COLO829 (cell line): ENCODE measurements at regions not wholly inside any gene's neighbourhood (a gene's known extent, or its start where the extent isn't known, plus 50 kb on each side); places are given as distances from the start of the nearest gene placed in this dataset.

Experiments used
- DNase-seq: peaks from one replicate; pipeline ENCODE4 v3.0.0; 2012; ENCODE audit warnings: low spot score

GRCh38 chr18:72360634-72361033 is 183.5 kb downstream of the CBLN2 start:
- no peak for DNase-seq

GRCh38 chr18:72342933-72343332 is 201.2 kb downstream of the CBLN2 start:
- DNase-seq = no peak

DNA sequence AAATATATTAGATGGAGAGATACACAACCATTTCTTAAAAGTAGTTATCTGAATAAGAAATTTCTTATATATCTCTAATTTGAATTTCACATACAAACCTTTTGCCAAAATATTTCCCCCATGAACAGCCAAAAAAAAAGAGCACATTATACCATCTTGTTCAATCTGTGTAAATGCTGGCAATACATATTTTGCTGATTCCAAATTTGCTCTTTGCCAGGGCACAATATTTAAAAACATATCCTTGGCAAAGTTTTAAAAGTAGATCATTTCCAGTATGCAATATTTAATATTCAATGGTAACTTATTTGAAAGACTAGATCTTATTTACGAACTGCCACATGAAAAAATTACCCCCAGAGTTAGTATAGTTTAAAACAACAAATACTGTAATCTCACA is 204.2 kb downstream of the CBLN2 start:
- no peak for DNase-seq

GRCh38 chr18:72336786-72337185 is 207.4 kb downstream of the CBLN2 start:
- no peak for DNase-seq

DNA sequence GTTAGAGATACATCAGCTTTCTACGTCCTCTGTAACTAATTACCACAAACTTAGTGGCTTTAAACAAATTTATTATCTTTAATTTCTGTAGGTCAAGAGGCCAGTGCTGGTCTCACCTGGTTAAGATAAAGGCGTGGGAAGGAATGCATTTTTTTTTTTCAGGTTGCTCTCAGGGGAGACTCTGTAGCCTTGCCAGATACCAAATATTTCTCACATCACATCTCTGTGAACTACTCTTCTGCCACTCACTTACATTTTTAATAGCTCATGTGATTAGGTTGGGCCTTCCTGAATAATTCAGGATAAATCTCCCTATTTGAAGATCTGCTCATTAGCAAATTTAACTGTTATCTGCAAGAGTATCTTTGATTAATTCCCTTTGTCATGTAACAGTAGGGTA is 214.6 kb downstream of the CBLN2 start:
- no peak for DNase-seq

GRCh38 chr18:72325307-72325706 is 218.8 kb downstream of the CBLN2 start:
- DNase-seq = no peak

DNA sequence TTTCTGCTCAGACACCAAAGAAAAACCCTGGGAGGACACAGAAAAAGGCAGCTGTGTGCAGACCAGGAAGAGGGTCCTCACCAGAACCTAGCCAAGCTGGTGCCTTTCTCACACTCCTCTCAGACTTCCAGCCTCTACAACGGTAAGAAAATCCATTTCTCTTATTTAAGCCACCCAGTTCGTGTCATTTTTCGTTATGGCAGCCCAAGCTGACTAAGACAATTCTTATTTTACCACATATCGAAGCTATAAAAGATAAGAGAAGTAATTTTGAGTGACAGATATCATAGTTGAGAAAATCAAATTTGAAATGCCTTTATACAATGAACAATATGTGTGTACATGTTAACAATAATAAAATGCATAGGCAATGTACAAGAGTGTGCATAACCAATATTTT is 219.5 kb downstream of the CBLN2 start:
- no peak for DNase-seq

DNA sequence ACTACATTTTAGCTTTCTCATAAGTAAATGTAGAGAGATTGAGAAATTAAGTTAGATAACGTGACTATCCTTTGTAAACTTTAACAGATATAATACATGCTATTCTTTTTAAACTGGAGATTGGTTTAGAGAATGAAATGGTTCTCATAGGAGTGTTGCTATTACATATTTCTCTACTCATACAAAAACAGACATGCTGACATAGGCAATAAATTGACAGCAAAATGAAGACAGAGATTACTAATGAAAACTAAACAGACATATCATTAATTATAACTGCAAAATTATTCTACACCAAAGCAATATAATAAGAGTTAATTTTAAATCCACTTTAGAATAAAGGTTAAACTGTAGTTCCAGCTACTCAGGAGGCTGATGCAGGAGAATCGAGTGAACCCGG is 227.6 kb downstream of the CBLN2 start:
- no peak for DNase-seq

- DNase-seq = no peak
Measured at GRCh38 chr18:72283148-72283925, 260.8 kb downstream of the CBLN2 start.

DNA sequence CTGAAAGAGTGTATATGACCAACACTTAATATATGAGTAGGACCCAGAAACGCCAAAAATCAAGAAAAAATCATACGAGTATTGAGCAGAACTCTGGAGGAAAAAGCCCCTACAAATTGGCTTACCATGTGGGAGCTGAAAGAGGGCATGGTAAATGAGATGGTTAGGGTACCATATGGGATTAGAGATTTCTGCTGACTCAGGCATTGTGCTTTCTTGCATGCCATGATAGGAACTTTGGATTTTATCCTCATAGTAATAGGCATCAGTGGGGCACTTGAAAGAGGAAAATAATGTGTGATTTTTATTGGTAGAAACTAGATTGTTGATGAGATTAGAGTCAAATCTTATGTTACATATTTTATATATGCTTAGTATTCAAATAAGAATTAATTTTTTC is 271.1 kb downstream of the CBLN2 start:
- no peak for DNase-seq

DNA sequence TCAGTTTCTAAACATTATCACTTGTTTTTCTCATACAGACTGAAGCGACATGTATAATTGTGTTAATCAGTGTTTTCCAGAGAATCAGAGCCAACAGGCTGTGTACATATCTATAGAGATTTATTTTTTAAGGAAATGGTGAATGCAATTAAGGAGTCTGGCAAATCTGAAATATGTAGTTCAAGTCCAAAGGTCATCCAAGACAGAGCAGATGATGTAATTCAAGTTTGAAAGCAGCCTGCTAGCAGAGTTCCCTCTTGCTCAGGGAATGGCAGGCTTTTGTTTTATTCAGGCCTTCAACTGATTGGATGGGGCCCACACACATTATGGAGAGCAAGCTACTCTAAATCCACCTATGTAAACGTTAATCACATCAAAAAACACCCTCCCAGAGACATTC is 282.6 kb downstream of the CBLN2 start:
- no peak for DNase-seq

DNA sequence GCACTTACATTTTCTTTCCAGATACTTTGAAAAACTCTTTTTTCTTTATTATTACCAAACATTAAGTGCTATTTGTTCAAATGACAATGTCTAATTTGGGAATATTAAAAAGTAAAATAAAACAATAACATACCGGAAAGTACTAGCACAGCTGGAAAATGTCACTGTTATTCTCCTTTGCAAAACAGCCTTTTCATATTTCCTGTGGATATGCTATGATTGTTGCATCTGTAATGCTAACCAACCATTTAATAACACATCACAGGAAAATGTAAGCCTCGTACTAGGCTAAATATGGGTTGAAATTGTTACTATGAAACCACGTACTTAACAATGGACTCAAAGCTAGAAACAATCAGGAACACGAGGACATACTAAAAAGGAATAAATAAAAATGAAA is 298.1 kb downstream of the CBLN2 start:
- DNase-seq = no peak

DNA sequence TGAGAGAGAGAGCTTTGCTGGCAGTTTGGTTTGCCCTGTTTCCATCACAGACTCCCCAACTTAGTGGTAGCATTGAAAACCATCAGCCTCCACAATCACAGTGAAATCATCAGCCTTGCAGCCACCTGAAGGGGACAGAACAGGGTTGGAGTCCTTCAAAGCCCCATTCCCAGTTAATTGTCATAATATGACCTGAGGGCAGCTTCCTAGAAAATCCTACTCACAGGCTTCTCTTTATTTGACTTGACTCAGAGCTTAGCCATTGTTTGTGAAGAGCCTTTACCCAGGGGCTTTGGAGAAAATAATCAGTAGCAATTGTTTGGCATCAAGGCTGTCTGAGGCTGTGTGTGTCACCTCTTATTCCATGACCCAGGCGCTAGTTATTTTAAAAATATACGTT is 308.7 kb downstream of the CBLN2 start:
- DNase-seq = no peak

DNA sequence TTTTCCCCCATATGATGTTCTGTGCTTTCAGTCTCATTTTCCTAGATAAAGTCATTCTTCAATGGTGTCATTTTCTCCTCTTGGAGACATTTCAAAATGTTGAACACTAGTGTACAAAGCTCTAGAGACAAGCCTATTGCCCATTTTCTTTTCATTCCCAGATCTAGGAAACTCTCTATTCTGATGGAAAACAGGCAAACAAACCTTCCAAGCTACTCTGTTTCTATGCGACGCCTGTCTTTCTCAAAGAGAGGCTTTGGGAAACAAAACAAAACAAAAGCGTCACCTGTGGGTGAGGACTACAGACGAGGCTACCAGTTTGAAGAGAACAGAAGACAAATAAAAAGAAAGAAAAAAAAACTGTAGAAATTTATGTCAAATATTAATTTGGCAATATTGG is 311.0 kb downstream of the CBLN2 start:
- DNase-seq = no peak

- DNase-seq = no peak
Measured at GRCh38 chr18:72232644-72233043, 311.5 kb downstream of the CBLN2 start.

DNA sequence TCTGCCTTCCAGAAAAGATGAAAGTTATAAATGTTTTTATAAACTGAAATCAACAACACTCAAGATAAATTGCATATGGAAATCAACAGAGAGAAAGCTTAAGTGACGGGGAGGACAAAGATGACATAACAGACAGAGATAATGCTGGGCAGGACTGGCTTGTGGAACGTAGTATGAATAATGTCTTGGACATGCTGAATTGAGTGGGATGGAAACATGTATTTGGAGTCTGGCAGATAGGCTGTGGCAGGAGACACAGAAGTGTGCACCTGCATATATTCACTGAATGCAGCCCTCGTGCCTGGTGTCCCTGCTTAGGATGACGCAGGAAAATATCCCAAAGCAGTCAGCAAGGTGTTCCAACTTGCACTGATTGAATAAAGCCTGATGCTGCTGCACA is 318.2 kb downstream of the CBLN2 start:
- DNase-seq = no peak

GRCh38 chr18:72223733-72224132 is 320.4 kb downstream of the CBLN2 start:
- no peak for DNase-seq

- DNase-seq = no peak
Measured at GRCh38 chr18:72208920-72209676, 335.0 kb downstream of the CBLN2 start.

DNA sequence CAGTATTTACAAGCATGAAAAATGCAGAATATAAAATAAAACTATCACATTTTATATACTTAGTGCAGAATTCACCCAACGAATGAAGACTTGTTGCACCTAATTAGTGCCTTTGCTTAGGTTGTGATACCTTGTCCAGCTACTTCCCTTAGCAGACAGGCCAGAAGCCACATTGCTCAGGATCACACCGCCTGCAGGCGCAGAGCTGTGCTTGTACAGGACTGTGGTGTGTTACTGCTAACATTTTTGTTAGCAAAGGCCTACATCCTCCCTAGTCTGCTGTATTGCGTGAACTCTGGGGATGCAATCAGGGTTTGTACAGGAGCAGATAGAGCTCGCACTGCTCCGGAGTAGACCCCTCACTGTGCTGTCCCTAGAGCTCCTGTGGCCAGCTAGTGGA is 336.9 kb downstream of the CBLN2 start:
- no peak for DNase-seq

- DNase-seq = peak; percentile 44
Measured at GRCh38 chr18:72206814-72207213, 337.3 kb downstream of the CBLN2 start.

DNA sequence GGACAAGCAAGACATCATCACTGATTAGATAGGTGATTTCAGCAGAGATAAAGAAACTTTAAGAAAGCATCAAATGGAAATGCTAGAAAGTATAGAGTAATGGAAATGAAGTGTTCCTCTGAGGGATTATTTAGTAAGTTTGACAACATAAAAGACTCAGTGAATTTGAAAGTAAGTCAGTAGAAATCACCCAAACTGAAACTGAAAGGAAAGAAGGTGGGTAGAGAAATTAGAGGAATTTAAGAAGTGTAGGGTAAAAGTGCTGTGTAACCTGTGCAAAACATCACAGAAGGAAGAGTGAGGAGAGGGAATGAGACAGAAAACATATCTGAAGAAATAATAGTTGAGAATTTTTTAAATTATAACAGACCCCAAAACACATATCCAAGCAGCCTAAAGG is 343.1 kb downstream of the CBLN2 start:
- DNase-seq = no peak

GRCh38 chr18:72197591-72197990 is 346.6 kb downstream of the CBLN2 start:
- DNase-seq = no peak

DNA sequence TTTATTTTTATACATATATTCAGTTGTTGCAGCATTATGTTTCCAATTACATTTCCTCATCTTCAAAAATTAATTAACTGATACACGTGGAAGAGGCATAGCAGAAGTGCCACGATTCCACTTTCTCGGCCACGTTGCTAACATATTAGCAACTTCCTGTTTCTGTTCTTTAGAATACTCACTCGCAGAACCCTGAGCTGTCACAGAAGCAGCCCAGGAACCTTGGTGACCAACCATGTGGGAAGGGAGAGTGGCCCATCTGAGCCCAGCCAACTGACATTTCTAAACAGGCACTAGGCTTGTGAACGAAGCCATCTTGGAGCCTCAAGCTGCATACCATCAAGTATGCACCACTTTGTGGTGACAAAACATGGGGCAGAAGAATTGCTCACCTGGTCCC is 350.1 kb downstream of the CBLN2 start:
- DNase-seq = no peak

DNA sequence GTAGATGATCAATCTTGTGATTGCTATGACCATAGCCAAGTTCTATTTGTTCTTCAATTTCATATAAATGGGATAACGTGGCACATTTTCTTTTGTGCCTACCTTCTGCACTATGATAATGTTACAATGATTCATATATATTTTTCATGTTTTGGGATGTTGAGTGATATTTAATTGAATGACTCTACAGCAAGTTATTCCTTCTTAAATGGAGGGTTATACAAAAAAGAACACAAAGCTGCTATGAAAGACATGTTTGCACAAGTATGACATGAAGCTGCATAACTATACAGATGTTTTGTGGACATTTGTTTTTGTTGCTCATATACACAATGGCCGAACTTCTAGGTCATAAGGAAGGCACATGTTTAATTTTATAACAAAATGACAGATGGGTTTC is 356.2 kb downstream of the CBLN2 start:
- DNase-seq = no peak
